ENCODE measurements at regions not wholly inside any gene's neighbourhood (a gene's known extent, or its start where the extent isn't known, plus 50 kb on each side); places are given as distances from the start of the nearest gene placed in this dataset.

- TF ChIP-seq POLR2A (IDR thresholded peaks at IDR 0.05; ENCODE audit: low read length) (no peak), GATA1 (IDR thresholded peaks at IDR 0.05; ENCODE audit: low read depth, low read length) (no peak)
Observed at GRCh38 chr13:74710006-74710405, 575.8 kb upstream of the KLF12 start.

All from erythroblast (primary cell).